ENCODE measurements at regions not wholly inside any gene's neighbourhood (a gene's known extent, or its start where the extent isn't known, plus 50 kb on each side); places are given as distances from the start of the nearest gene placed in this dataset.
A peak's percentile ranks its signal among the peaks of the same experiment; 100 is the strongest.

DNA sequence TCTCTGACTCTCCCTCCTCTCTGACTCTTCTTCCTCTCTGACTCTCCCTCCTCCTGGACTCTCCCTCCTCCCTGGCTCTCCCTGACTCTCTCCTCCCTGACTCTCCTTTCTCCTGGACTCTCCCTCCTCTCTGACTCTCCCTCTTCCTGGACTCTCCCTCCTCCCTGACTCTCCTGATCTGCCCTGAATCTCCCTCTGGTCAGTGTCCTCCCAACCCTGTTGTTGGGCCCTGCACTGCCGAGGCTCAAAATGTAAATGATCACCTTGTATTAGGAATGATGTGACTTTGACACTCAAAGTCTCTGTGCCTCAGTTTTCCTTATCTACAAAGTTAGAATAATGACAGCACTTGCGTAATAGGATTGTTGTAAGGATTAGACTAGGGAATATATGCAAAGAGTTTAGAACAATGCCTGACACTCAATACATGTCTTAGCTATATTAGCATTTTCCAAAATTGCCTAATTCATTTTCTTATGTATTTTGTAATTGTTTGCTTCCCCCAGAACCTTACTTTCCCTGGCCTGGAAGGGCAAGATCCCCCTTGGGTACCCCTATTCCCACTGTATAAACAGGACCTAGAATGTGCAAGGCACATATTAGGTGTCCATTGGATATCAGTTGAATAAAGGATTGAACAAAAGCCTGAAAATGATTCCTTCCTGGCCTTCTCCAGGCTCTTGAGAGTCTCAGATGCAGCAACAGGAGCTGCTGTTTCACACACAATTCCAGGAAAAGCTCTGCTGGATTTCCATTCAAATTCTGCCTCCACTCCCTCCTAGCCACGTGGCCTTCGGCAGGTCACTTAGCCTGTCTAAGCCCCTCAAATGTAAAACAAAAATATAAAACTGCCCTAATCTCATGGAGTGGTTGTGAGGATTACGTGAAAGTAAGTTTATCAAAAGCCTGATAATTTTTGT, 170.1 kb downstream of the INHBB start:
- no peak for DNase-seq (ENCODE audit: insufficient read length, low spot score)
- no peak for TF ChIP-seq POLR2A (IDR thresholded peaks at IDR 0.05; ENCODE audit: low read depth, low read length)
- no peak for FAIRE-seq

DNA sequence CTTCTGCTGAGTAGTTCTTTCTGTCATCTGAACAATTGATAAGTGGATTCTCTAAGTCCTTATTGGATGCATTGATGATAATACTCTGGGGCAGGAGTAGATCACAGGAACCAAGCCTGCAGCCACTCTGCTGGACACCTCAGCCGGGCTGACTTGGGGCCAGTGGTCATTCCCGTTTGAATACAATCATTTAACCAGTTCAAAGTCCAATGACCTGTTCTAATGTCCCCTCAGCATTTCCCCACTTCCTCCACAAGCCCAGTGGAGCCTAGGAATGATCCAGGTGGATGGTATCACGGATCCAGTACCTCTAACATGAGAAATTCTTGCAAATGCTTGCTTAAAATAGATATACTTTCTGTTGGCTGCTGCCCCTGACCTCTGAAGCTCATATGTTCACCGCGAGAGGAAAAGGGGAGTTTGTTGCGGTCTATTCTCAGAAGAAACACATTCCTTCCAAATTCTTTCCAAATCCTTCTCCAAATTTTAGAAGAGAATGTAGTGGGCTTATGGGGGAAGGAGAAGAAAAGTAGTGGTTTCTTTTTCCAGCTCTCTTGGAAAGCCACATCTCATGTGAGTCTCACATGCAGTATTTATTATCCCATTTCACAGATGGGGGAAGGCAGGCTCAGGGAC, 170.9 kb downstream of the INHBB start:
- DNase-seq (ENCODE audit: insufficient read length, low spot score) (no peak), FAIRE-seq (no peak)
- TF ChIP-seq POLR2A (IDR thresholded peaks at IDR 0.05; ENCODE audit: low read depth, low read length), result no peak

DNA sequence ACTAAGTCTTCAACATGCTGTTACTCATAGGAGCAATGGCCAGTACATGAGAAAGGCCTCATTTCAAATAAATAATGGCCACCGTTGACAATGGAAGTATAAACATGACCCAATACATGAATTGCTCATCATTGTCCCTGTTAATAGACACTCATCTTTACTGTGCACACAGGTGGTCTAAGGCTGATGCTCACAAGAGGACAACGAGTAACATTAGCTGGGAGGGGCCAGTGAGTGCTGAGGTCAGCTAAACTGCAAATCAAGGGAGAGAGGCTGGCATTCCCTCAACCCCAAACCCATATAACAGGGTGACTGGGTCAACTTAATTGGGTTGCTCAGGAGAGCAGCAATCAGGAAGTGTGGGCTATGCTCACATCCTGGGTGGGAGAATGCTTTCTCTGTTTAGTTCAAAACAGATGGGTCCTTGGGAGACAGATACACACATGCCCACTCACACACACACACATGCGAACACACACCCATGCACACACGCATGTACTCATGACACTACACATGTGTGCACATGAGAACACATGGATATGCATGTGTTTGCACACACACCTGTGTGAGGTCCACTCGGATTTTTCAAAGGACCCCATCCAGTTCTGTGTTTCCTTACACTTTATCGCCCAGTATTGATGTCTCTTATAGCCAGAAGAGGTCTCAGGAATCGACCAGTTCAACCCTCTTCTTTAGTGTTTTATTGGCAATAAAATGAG, 172.0 kb downstream of the INHBB start:
- no peak for TF ChIP-seq POLR2A (IDR thresholded peaks at IDR 0.05; ENCODE audit: low read depth, low read length)
- no peak for FAIRE-seq
- no peak for DNase-seq (ENCODE audit: insufficient read length, low spot score)

DNA sequence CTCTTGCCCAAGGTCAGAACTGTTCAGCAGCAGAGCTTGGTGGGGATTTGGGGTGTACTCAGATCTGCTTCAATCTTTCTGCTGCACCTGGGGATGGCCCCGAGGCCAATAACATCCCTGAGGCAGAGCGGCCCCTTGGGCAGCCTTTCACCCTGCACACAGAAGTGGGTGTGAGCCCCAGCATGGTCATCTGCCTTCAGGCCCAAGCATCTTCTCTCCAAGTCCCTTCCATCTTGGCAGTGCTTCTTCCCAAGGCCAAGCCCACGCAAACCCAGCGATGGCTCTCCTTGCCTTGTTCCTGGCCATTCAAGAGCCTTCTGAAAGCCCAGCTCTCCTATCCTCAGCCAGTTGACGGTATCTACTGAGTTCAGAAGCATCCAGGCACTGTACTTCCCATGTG, 172.9 kb downstream of the INHBB start:
- no peak for FAIRE-seq
- TF ChIP-seq POLR2A (IDR thresholded peaks at IDR 0.05; ENCODE audit: low read depth, low read length), result no peak
- DNase-seq (ENCODE audit: insufficient read length, low spot score), result no peak

DNA sequence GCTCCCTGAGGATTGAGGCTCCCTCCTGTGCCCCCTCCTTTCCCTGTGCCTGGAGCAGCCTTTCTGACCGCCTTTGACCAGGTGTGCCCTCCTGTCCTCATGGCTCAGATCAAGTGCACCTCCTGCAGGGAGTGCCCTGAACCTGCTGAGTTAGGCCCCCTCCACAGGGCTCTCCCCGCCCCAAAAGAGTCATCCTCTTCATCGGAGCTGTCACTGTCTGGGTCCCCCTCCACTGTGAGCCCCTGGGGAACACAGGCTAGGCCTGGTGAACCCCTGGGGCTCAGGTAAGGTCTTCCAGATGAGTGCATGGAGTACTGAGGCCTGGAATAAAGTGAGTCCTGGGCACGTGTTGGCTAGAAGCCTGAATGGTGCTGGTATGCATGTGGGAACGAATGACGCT, 173.5 kb downstream of the INHBB start:
- no peak for FAIRE-seq
- no peak for TF ChIP-seq POLR2A (IDR thresholded peaks at IDR 0.05; ENCODE audit: low read depth, low read length)
- no peak for DNase-seq (ENCODE audit: insufficient read length, low spot score)

DNA sequence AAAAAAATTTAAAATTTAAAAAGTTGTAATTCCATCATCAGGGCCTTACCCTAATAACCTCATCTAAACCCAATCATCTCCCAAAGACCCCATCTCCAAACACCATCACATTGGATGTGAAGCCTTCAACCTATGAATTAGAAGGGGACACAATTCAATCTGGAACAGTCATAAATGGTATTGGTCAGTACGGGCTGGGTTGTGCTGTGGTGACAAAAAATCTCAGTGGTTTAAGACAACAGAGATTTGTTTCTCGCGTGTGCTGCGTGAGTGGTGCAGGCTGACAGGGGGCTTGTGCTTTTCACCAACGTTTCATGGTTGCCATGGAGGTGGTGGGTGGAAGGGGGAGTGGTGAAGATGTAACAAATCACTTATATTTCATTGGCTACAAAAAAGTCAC, 174.5 kb downstream of the INHBB start:
- DNase-seq (ENCODE audit: insufficient read length, low spot score), result no peak
- no peak for TF ChIP-seq POLR2A (IDR thresholded peaks at IDR 0.05; ENCODE audit: low read depth, low read length)
- no peak for FAIRE-seq

DNA sequence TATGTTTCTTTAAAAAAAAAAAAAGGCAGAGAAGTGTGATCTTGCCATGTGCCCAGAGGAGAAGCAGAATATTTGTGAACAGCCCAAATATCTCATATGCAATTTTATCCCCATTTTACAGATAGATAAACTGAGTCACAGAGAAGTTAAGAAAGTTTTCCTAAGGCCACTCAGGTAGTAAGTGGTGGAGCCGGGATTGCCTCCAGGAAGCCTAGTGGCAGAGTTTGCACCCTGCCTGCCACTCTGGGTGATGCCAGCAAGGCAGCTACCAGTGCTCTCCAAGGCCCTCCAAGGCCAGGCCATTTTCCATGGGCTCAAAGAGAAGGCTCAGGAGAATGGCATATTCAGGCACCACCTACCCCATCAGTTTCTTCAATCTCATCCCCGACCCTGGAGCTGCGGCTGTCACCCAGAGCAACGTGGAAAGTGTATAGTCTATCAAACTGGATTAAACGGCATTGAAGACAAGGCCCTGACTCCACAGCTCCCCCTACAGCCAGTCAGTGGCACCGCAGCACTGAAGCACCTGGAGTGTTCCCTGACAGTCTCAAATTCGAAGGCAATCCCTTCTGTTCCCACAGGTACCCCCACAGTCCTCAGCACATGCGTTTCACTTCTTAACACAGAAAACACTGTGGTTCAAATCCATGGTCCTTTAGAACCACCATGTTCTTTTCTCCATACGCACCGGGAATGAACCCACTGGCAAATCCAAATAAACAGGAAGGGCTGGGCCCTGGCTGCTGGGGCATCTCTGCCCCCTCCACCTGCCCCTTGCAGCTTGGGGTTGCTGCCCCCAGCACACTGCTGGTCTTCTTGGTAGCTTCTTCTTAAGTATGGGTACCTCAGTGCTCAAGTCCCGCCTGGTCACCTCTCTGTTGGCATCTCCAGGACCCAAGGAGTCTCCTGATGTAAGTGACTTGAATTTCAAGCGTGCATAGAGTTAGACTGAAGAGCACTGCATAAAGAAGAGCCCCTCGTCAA, 175.3 kb downstream of the INHBB start:
- no peak for FAIRE-seq
- DNase-seq (ENCODE audit: insufficient read length, low spot score), result peak; percentile 50
- no peak for TF ChIP-seq POLR2A (IDR thresholded peaks at IDR 0.05; ENCODE audit: low read depth, low read length)

DNA sequence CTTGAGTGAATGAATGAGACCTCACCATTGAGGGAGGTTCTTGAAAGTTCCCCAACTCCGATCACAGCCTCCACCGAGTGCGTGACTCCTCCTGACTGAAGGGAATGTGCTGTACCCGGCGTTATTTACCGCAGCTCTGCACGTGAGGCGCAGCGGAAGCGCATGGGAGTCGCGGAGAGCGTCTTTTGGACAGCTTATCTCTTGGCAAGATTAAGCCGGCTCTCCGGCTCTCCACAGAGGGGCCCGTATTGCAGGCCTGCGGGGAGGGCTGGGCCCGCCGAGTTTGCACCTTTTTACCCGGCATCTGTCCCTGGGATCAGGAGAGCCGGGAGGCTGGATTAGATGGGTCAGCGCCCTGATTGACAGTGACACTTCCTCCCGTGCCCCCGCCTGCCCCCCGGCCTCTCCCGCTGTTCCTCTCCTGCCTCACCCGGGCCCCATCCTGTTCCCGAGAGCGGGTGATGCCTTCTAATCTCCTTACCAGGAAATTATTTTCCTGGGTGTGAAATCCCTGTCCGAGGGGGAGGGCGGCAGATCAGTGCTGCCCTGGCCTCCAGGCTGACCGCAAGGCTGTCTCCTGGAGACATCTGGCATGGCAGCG, 176.3 kb downstream of the INHBB start:
- no peak for TF ChIP-seq POLR2A (IDR thresholded peaks at IDR 0.05; ENCODE audit: low read depth, low read length)
- FAIRE-seq, result no peak
- no peak for DNase-seq (ENCODE audit: insufficient read length, low spot score)

DNA sequence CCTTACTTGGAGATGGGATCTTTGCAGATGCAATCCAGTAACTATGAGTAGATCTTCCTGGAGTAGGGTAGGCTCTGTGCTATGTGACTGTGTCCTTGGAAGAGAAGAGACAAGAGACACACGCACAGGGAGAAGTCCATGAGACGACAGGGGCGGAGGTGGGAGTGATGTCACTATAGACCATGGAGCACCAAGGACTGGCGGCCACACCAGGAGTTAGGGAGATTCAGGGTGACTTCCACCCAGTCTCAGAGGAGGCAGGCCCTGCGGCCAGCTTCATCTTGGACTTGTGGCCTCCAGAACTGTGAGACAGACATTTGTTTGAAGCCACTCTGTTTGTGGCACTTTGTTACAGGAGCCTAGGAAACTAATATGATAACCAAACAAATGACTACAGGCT, 177.8 kb downstream of the INHBB start:
- TF ChIP-seq POLR2A (IDR thresholded peaks at IDR 0.05; ENCODE audit: low read depth, low read length), result no peak
- FAIRE-seq (no peak), DNase-seq (ENCODE audit: insufficient read length, low spot score) (no peak)

DNA sequence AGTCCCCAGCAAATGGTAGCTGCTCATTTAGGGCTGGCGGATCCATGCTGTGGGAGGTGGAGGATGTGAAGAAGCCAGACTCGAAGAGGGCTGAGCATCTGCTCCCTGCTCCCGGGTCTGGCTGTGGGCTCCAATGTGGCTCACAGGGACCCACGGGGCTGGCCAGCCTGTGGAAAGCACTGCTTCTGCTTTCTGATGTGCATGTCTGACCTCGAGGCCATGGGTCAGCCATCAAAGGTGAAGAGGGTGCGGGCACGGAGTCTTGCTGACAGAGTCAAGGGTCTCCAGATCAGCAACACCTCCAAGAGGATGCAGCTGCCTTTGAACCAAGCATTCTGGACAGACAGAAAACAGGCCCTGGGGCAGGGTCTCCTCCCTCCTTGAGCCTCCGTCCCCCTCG, 178.2 kb downstream of the INHBB start:
- no peak for TF ChIP-seq POLR2A (IDR thresholded peaks at IDR 0.05; ENCODE audit: low read depth, low read length)
- DNase-seq (ENCODE audit: insufficient read length, low spot score) (no peak), FAIRE-seq (no peak)

DNA sequence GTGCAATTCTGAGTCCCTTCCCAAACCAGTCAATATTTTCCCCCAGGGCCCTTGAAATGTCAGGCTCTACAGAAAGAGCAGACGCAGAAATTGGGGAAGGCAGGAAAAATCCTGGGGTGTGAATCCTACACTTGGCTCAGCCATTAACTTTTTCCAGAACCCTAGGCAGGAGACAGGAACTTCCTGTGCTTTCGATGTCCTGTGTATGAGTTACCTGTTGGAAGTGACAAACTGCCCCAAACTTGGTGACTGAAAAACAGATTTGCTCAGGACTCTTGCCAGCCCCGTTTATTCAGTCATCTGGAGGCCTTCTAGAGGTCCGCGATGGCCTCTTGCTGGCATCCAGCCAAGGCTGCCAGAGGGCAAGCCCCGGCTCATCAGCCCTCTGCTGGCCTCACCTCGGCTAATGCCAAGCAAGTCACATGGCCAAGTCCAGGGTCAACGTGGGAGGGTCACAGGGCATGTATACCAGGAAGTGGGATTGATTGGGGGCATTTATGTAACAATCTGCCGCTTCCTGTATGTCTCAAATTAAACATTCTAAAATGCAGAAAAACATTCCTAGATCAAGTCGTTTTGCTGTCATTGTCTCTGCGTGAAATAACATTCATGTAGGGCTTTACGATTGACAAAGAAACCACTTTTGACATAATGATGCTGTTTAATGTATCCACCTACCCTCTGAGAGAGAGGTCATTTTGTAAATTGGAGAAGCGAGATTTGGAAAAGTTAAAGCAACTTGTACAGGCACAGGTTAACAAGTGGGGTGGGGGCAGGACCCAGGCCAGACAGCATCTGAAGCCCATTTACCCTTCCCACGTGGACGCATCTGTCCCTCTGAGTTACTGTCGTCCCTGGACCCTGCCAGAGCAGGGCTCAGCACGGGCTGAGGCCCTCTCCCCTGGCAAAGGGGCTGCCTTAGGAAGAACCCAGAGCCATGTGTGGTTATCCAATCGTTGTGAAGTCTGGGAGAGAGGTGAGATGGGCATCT, 179.4 kb downstream of the INHBB start:
- FAIRE-seq (no peak), DNase-seq (ENCODE audit: insufficient read length, low spot score) (no peak)
- TF ChIP-seq POLR2A (IDR thresholded peaks at IDR 0.05; ENCODE audit: low read depth, low read length), result no peak

DNA sequence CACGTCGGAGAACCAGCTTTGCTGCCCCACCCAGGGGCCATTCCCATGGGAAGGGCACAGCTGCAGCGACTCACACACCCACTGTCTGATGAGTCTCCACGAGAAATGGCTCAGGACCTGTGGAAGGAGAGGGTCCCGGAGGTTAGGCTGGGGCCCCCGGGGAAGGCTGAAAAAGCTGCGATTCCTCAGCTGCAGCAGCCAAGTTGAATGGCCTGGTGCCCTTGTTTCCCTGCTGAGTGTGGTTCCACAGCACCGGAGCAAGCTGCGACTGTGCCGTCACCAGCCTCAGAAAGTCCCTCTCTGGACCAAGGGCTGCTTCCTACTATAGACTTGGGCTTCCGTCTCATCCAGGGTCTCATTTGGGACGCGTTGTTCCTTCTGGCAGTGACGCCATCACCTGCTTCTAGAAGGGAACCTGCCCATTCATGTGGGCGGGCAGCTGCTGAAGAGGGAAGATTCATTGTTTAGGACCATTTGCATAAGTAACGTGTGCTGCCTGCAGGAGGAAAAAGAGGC, 180.2 kb downstream of the INHBB start:
- DNase-seq (ENCODE audit: insufficient read length, low spot score) (no peak), FAIRE-seq (no peak)
- no peak for TF ChIP-seq POLR2A (IDR thresholded peaks at IDR 0.05; ENCODE audit: low read depth, low read length)

Measured in H54 (cell line).